ENCODE measurements at regions not wholly inside any gene's neighbourhood (a gene's known extent, or its start where the extent isn't known, plus 50 kb on each side); places are given as distances from the start of the nearest gene placed in this dataset.

DNA sequence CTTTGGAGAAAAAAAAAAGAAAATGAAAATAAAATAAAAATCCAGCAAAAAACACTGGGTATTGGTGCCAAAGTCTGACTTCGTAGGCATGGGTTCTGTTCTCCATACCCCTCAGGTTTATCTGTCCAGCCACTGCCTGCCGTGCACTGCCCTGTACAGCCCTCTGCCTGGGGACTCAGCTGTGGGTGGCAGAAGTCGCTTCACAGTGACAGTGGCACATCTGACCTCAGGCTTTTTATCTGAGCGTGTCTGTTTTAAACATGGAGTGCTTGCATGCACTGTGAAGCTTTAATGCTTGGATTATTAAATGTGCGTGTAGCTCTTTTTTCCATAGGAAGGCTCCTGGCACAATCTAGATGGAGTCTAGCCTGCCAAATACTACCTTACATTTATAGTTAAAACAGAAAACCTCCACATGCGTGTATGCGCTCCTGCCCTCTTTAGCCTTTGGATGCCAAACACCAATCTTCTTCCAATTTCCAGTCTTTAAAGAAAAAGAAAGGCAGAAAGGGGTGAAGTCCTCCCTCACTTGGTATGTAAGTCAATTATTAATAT lies 375.5 kb downstream of the UTRN start:
- no peaks in the 10 kb centered on the region for H3K36me3 ChIP-seq (ENCODE audit: control insufficient read depth, insufficient read depth, low read length)
- peaks cover 64% of the 10 kb centered on the region for H3K4me1 ChIP-seq
- Mint-ChIP-seq H3K4me1 (ENCODE audit: low read depth, unreplicated experiment) (peaks cover 41% of the 10 kb centered on the region), H3K36me3 (ENCODE audit: insufficient read depth, unreplicated experiment) (peaks cover 26% of the 10 kb centered on the region), H3K27me3 (ENCODE audit: insufficient read depth, unreplicated experiment) (no peaks in the 10 kb centered on the region), H3K4me3 (ENCODE audit: unreplicated experiment) (peak overlapping the region; percentile 69), H3K9me3 (ENCODE audit: unreplicated experiment) (no peaks in the 10 kb centered on the region), H3K27ac (ENCODE audit: unreplicated experiment) (peak overlapping the region; percentile 79)
- CTCF ChIA-PET, result interaction anchor here (0.6 to 1.5 kb wide), 3 partner anchors 11 to 23 kb away, joined by 3 read pairs; no protein-coding TSS in a partner anchor
- no peaks in the 10 kb centered on the region for H3K9me3 ChIP-seq
- H3K4me3 ChIP-seq (ENCODE audit: low read depth, low read length), result 0 out of 2 replicates have a peak overlapping the region, but pooled peaks have one; percentile 4
- no TSS peak for BruUV-seq (replicated peaks)
- H3K27me3 ChIP-seq (replicated peaks; ENCODE audit: control insufficient read depth, insufficient read depth, low read length), result no peaks in the 10 kb centered on the region
- DNase-seq, result no peak
- POLR2A ChIA-PET, result no interaction called here
- intact Hi-C loops (cut with micrococcal nuclease; ENCODE audit: unreplicated experiment), result loop anchor here (1.0 to 2.0 kb wide), 4 partner anchors 12 to 565 kb away; partner anchors contain the start of gene SF3B5
- TF ChIP-seq CTCF (IDR thresholded peaks at IDR 0.05; ENCODE audit: insufficient read depth in 1 of 2, low read depth in 1 of 2, low read length in 1 of 2, severe bottlenecking in 1 of 2, unreplicated experiment in 1 of 2), result no peak

DNA sequence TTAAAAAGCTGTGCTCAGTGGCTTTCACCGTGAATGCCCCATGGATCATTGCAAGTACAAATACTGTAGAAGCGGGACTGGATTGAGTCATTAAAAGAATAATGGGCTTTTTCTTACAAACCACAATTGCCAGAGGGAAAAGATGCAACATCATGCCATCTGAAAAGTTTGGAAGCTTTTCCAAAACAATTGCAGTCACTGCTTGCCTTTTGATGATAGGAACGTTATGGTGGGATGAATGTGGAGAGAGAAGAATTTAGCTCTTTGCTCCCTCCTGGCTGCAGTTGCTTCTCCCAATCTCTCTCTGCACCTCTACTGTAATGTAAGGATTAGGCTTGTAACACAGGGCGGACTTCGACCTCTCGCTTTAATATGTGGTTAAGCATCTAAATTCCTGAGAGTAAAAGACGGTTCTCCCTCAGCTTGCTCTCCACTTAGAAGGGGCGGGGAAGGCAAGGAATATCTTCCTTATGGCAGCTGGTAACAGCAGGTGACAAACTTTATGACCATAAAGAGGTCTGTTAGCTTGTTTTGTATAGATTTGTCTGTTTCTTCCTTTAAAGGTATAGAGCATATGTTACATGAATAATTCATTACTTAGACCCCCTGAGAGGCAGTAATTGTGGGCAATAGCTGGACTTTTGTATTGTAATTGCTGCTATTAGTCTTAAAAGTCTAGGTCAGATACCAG lies 376.1 kb downstream of the UTRN start:
- Histone ChIP-seq H3K4me3 (ENCODE audit: low read depth, low read length) (0 out of 2 replicates have a peak overlapping the region, but pooled peaks have one; percentile 4), H3K27me3 (replicated peaks; ENCODE audit: control insufficient read depth, insufficient read depth, low read length) (no peaks in the 10 kb centered on the region), H3K9me3 (no peaks in the 10 kb centered on the region), H3K36me3 (ENCODE audit: control insufficient read depth, insufficient read depth, low read length) (no peaks in the 10 kb centered on the region), H3K4me1 (peaks cover 64% of the 10 kb centered on the region)
- H3K9me3 Mint-ChIP-seq (ENCODE audit: unreplicated experiment), result no peaks in the 10 kb centered on the region
- peak overlapping the region; percentile 79 for H3K27ac Mint-ChIP-seq (ENCODE audit: unreplicated experiment)
- intact Hi-C loops (cut with micrococcal nuclease; ENCODE audit: unreplicated experiment), result loop anchor here (1.0 to 2.0 kb wide), 4 partner anchors 13 to 566 kb away; partner anchors contain the start of gene SF3B5
- no TSS peak for BruUV-seq (replicated peaks)
- peaks cover 41% of the 10 kb centered on the region for H3K4me1 Mint-ChIP-seq (ENCODE audit: low read depth, unreplicated experiment)
- POLR2A ChIA-PET, result no interaction called here
- CTCF ChIA-PET, result interaction anchor here (0.6 to 1.5 kb wide), 3 partner anchors 12 to 24 kb away, joined by 3 read pairs; no protein-coding TSS in a partner anchor
- H3K27me3 Mint-ChIP-seq (ENCODE audit: insufficient read depth, unreplicated experiment), result no peaks in the 10 kb centered on the region
- H3K36me3 Mint-ChIP-seq (ENCODE audit: insufficient read depth, unreplicated experiment), result peaks cover 28% of the 10 kb centered on the region
- H3K4me3 Mint-ChIP-seq (ENCODE audit: unreplicated experiment), result peak overlapping the region; percentile 69
- peak in 1 of 2 experiments; percentile 14 for TF ChIP-seq CTCF (IDR thresholded peaks at IDR 0.05; ENCODE audit: insufficient read depth in 1 of 2, low read depth in 1 of 2, low read length in 1 of 2, severe bottlenecking in 1 of 2, unreplicated experiment in 1 of 2)
- peak; percentile 79 to 83 for DNase-seq

- H3K4me1 ChIP-seq, result peaks cover 57% of the 10 kb centered on the region
- peak overlapping the region; percentile 79 for H3K27ac Mint-ChIP-seq (ENCODE audit: unreplicated experiment)
- peaks cover 41% of the 10 kb centered on the region for H3K4me1 Mint-ChIP-seq (ENCODE audit: low read depth, unreplicated experiment)
- no peak for TF ChIP-seq CTCF (IDR thresholded peaks at IDR 0.05; ENCODE audit: insufficient read depth in 1 of 2, low read depth in 1 of 2, low read length in 1 of 2, severe bottlenecking in 1 of 2, unreplicated experiment in 1 of 2)
- no peaks in the 10 kb centered on the region for H3K27me3 Mint-ChIP-seq (ENCODE audit: insufficient read depth, unreplicated experiment)
- no peak overlapping the region for H3K4me3 ChIP-seq (ENCODE audit: low read depth, low read length)
- no peaks in the 10 kb centered on the region for H3K27me3 ChIP-seq (replicated peaks; ENCODE audit: control insufficient read depth, insufficient read depth, low read length)
- POLR2A ChIA-PET, result no interaction called here
- intact Hi-C loops (cut with micrococcal nuclease; ENCODE audit: unreplicated experiment), result no loop called here
- H3K4me3 Mint-ChIP-seq (ENCODE audit: unreplicated experiment), result no peak overlapping the region
- no TSS peak for BruUV-seq (replicated peaks)
- H3K36me3 ChIP-seq (ENCODE audit: control insufficient read depth, insufficient read depth, low read length), result no peaks in the 10 kb centered on the region
- DNase-seq, result no peak
- H3K9me3 Mint-ChIP-seq (ENCODE audit: unreplicated experiment), result no peaks in the 10 kb centered on the region
- CTCF ChIA-PET, result no interaction called here
- peaks cover 36% of the 10 kb centered on the region for H3K36me3 Mint-ChIP-seq (ENCODE audit: insufficient read depth, unreplicated experiment)
- no peaks in the 10 kb centered on the region for H3K9me3 ChIP-seq
Observed at GRCh38 chr6:144662812-144663365, 377.8 kb downstream of the UTRN start.
